Renal cortex interstitium (tissue), 11 donors: ENCODE measurements at regions not wholly inside any gene's neighbourhood (a gene's known extent, or its start where the extent isn't known, plus 50 kb on each side); places are given as distances from the start of the nearest gene placed in this dataset.

Experiments used
- DNase-seq, 11 donors: peaks; one replicate each; pipeline ENCODE4 v3.0.0-alpha.2; 2013; ENCODE audit warnings: low read depth in 9 of 11, low spot score in 4 of 11; ENCODE audit errors: extremely low read depth in 1 of 11

GRCh38 chr4:63700569-63700968, 708.7 kb downstream of the TECRL start:
- DNase-seq = no peak

- DNase-seq = no peak
These were observed 715.9 kb downstream of the TECRL start for GRCh38 chr4:63693321-63693720.

- DNase-seq = no peak
These were observed 730.8 kb downstream of the TECRL start for GRCh38 chr4:63678358-63678931.

- DNase-seq = no peak
These were observed 738.5 kb downstream of the TECRL start for GRCh38 chr4:63670735-63671134.

- DNase-seq = no peak
These were observed 745.4 kb downstream of the TECRL start for GRCh38 chr4:63663870-63664269.

- no peak for DNase-seq
These were observed 764.9 kb downstream of the TECRL start for GRCh38 chr4:63644396-63644795.

GRCh38 chr4:63637270-63637669, 772.0 kb downstream of the TECRL start:
- no peak for DNase-seq

- no peak for DNase-seq
These were observed 776.4 kb downstream of the TECRL start for GRCh38 chr4:63632858-63633257.

- peak in 1 of 11 donors; percentile 2 for DNase-seq
These were observed 789.0 kb downstream of the TECRL start for GRCh38 chr4:63620271-63620670.

- no peak for DNase-seq
These were observed 789.5 kb downstream of the TECRL start for GRCh38 chr4:63619771-63620170.

- DNase-seq = no peak
These were observed 790.1 kb downstream of the TECRL start for GRCh38 chr4:63618883-63619718.

- no peak for DNase-seq
These were observed 801.9 kb downstream of the TECRL start for GRCh38 chr4:63607169-63607872.

GRCh38 chr4:63589796-63590195, 819.5 kb downstream of the TECRL start:
- no peak for DNase-seq

- DNase-seq = no peak
These were observed 825.7 kb downstream of the TECRL start for GRCh38 chr4:63583561-63583960.

GRCh38 chr4:63583007-63583406, 826.2 kb downstream of the TECRL start:
- DNase-seq = no peak

GRCh38 chr4:63580796-63581475, 828.3 kb downstream of the TECRL start:
- DNase-seq = no peak

GRCh38 chr4:63578383-63578782, 830.9 kb downstream of the TECRL start:
- DNase-seq = no peak

- no peak for DNase-seq
These were observed 842.6 kb downstream of the TECRL start for GRCh38 chr4:63566658-63567057.

GRCh38 chr4:63563288-63564014, 845.8 kb downstream of the TECRL start:
- DNase-seq = no peak
